GM21717 (cell line): ENCODE measurements at regions not wholly inside any gene's neighbourhood (a gene's known extent, or its start where the extent isn't known, plus 50 kb on each side); places are given as distances from the start of the nearest gene placed in this dataset.
"Not testable (repeated sequence)": the region's sequence is repeated elsewhere in the genome, so short reads cannot be mapped to it uniquely, and the experiment has no call there.

ENCODE experiments used
- ATAC-seq: cut with Tn5 transposase; IDR thresholded peaks from one replicate; pipeline ENCODE4 v1.9.1; 2021; ENCODE audit warnings: mild to moderate bottlenecking, moderate library complexity; ENCODE audit not compliant: unreplicated experiment

DNA sequence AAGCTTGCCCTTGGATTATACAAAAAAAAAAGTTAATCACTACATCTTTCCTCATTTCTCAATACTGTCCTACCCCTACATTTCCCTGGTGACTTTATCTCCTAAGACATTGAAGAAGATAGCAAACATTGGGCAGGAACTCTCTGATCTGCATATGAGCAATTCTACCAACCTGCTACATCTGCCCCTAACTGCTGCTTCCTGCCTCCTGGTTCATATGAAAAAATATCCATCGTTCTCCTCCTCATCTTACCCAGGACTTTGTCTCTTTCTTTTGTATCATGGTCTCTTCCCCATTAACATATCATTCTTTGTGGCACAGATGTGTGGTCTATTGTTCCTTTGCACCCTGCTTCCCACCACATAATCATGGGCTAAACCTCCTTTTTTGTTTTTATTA is 139.7 kb upstream of the PCGF5 start:
- ATAC-seq, result no peak

- no peak for ATAC-seq
These were observed 138.0 kb upstream of the PCGF5 start for GRCh38 chr10:91082447-91082846.

- no peak for ATAC-seq
These were observed 131.9 kb upstream of the PCGF5 start for GRCh38 chr10:91088300-91089140.

DNA sequence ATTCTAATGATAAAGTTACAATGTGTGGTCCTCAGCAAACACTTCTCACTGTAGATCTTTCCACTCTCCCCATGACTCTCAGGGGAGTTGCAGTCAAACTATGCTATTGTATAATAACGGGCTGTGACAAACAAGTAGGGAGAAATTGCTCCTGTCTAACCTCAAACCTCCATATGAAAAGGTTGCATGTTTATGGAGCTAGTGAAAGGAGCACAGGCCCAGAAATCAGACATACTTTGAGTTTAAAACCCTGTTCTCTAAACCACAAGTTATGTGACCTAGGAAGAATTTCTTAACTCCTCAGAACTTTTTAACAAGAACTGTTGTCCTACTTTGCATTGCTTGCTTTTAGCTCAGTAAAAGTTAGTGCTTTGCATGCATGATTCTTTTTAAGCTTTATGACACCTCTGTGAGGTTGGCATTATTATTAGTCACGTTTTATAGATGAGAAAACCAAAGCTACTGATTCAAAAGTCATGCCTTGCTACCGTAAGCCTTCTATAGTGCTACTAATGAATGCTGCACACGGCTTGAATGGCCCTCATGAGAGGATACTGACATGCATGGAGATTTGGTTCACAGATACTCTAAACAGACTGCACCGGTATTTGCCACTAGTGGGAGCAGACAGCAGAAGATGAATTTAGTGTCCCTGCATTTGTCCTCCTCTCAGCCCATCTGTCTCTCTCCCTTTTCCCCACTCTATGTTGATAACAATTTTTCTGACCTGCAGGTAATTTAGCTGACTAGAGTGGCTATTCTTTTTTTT is 129.5 kb upstream of the PCGF5 start:
- ATAC-seq, result no peak

GRCh38 chr10:91091780-91092179 is 128.7 kb upstream of the PCGF5 start:
- no peak for ATAC-seq

GRCh38 chr10:91096274-91096673 is 124.2 kb upstream of the PCGF5 start:
- no peak for ATAC-seq

GRCh38 chr10:91097313-91097712 is 123.2 kb upstream of the PCGF5 start:
- ATAC-seq, result no peak

- not testable (repeated sequence) for ATAC-seq
These were observed 122.4 kb upstream of the PCGF5 start for GRCh38 chr10:91098021-91098420.

GRCh38 chr10:91103384-91104192 is 116.9 kb upstream of the PCGF5 start:
- no peak for ATAC-seq

GRCh38 chr10:91104193-91105041 is 116.0 kb upstream of the PCGF5 start:
- no peak for ATAC-seq

DNA sequence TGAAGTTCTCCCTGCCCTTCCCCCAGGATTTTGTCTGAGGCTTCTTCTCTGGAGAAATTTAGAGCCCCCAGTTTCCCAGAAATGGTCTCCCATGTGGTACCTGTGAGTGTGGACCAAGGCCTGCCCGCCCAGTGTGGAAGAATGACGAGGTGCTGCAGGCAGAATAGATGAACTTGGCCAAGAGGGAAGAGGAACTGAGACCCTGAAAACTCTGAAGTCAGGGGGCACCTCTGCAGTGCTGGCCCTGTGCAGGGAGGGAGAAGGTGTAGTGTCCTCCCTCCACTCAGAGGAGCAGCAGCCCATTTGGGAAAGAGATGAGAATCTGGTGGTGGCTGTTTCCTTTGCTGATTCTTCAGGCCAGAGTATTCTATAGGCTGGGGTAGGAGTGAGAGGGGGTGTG is 115.2 kb upstream of the PCGF5 start:
- ATAC-seq, result no peak

- no peak for ATAC-seq
These were observed 111.6 kb upstream of the PCGF5 start for GRCh38 chr10:91108820-91109219.

- ATAC-seq, result no peak
These were observed 109.4 kb upstream of the PCGF5 start for GRCh38 chr10:91111060-91111459.

- ATAC-seq, result no peak
These were observed 104.7 kb upstream of the PCGF5 start for GRCh38 chr10:91115618-91116390.

GRCh38 chr10:91117505-91117904 is 103.0 kb upstream of the PCGF5 start:
- no peak for ATAC-seq

DNA sequence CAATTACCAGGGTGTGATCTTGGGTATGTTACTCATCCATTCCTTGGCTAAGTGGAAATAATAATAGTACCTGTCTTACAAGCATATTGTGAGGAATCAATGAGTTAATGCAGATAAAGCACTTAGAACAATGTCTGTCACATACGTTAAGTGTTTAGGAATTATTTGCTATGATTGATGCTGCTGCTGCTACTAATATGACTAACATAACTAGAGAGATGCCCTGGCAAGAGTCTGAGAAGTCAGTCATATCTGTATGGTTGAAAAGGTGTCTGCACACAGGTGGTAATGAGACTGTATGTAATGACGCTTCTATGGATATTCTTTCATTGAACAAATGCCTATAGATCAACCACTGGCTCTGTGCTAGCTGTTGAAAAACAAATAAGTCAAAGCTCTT is 100.1 kb upstream of the PCGF5 start:
- ATAC-seq, result no peak

GRCh38 chr10:91123261-91123660 is 97.2 kb upstream of the PCGF5 start:
- ATAC-seq, result no peak

- no peak for ATAC-seq
These were observed 96.4 kb upstream of the PCGF5 start for GRCh38 chr10:91124016-91124415.

- ATAC-seq, result no peak
These were observed 94.0 kb upstream of the PCGF5 start for GRCh38 chr10:91126471-91126870.
